Vagina (tissue), 2 donors: ENCODE measurements at regions not wholly inside any gene's neighbourhood (a gene's known extent, or its start where the extent isn't known, plus 50 kb on each side); places are given as distances from the start of the nearest gene placed in this dataset.

Experiments
- DNase-seq, 2 donors: peaks; one replicate each; pipeline ENCODE4 v3.0.0-alpha.2; 2017; ENCODE audit errors: extremely low spot score in 2 of 2
- H3K27ac ChIP-seq: fragments of 200-600 bp; sonication (generic); one replicate; pipeline ENCODE4 v1.5.1; 2019
- H3K27me3 ChIP-seq: fragments of 200-600 bp; sonication (generic); one replicate; pipeline ENCODE4 v1.5.1; 2019
- H3K36me3 ChIP-seq, 2 donors: fragments of 200-600 bp; sonication (generic); one replicate each; pipeline ENCODE4 v1.5.1; 2017 to 2019
- H3K4me1 ChIP-seq: fragments of 200-600 bp; sonication (generic); one replicate; pipeline ENCODE4 v1.5.1; 2019
- H3K4me3 ChIP-seq, 2 donors: fragments of 200-600 bp; sonication (generic); 1 replicate in 1 of 2; 2 replicates in 1 of 2; pipeline ENCODE4 v1.5.1; 2016 to 2019
- H3K9me3 ChIP-seq: fragments of 200-600 bp; sonication (generic); one replicate; pipeline ENCODE4 v1.5.1; 2019
- CTCF ChIP-seq, 3 experiments: fragments of 450-650 bp in 2 of 3; fragments of 200-600 bp in 1 of 3; sonication (generic) in 1 of 3; IDR thresholded peaks; one replicate each; pipeline ENCODE4 v1.5.1; 2017 to 2019; ENCODE audit warnings: antibody characterized with exemption in 3 of 3, mild to moderate bottlenecking in 2 of 3, moderate library complexity in 2 of 3
- POLR2A ChIP-seq, 2 donors: fragments of 450-650 bp; IDR thresholded peaks; one replicate each; pipeline ENCODE4 v1.6.1; 2017; ENCODE audit warnings: antibody characterized with exemption in 2 of 2, mild to moderate bottlenecking in 2 of 2, moderate library complexity in 2 of 2
- POLR2AphosphoS5 ChIP-seq, 2 donors: sonication (generic); formaldehyde crosslinking; IDR thresholded peaks; one replicate each; pipeline ENCODE4 v1.9.0; 2017; ENCODE audit warnings: antibody characterized with exemption in 2 of 2, mild to moderate bottlenecking in 2 of 2, low read depth in 1 of 2; ENCODE audit not compliant: insufficient read depth in 1 of 2
- intact Hi-C: fragments of 100-400 bp; cut with DNase I; formaldehyde crosslinking; loops from one replicate; pipeline ENCODE4 v1.15.1; 2023

- H3K27me3 ChIP-seq, result no peaks in the 10 kb centered on the region
- H3K36me3 ChIP-seq, result no peaks in the 10 kb centered on the region
- no peak overlapping the region for H3K27ac ChIP-seq
- H3K9me3 ChIP-seq, result no peaks in the 10 kb centered on the region
- intact Hi-C loops, result no loop called here
- no peak overlapping the region for H3K4me3 ChIP-seq
- no peaks in the 10 kb centered on the region for H3K4me1 ChIP-seq
- DNase-seq, result no peak
- TF ChIP-seq CTCF (IDR thresholded peaks at IDR 0.05), result no peak
- no peak for TF ChIP-seq POLR2AphosphoS5 (IDR thresholded peaks at IDR 0.05; ENCODE audit: insufficient read depth in 1 of 2, low read depth in 1 of 2)
- no peak for TF ChIP-seq POLR2A (IDR thresholded peaks at IDR 0.05)
Observed at GRCh38 chr13:44842158-44842557, 147.1 kb downstream of the NUFIP1 start.

GRCh38 chr13:44840131-44840530 lies 149.1 kb downstream of the NUFIP1 start:
- DNase-seq, result no peak
- Histone ChIP-seq H3K27me3 (no peaks in the 10 kb centered on the region), H3K4me1 (no peaks in the 10 kb centered on the region), H3K27ac (no peak overlapping the region), H3K9me3 (no peaks in the 10 kb centered on the region), H3K36me3 (no peaks in the 10 kb centered on the region), H3K4me3 (no peak overlapping the region)
- TF ChIP-seq POLR2AphosphoS5 (IDR thresholded peaks at IDR 0.05; ENCODE audit: insufficient read depth in 1 of 2, low read depth in 1 of 2) (no peak), CTCF (IDR thresholded peaks at IDR 0.05) (no peak), POLR2A (IDR thresholded peaks at IDR 0.05) (no peak)
- intact Hi-C loops, result no loop called here

- TF ChIP-seq CTCF (IDR thresholded peaks at IDR 0.05) (no peak), POLR2A (IDR thresholded peaks at IDR 0.05) (no peak), POLR2AphosphoS5 (IDR thresholded peaks at IDR 0.05; ENCODE audit: insufficient read depth in 1 of 2, low read depth in 1 of 2) (no peak)
- no peaks in the 10 kb centered on the region for H3K27me3 ChIP-seq
- intact Hi-C loops, result no loop called here
- no peak for DNase-seq
- no peak overlapping the region for H3K4me3 ChIP-seq
- H3K9me3 ChIP-seq, result no peaks in the 10 kb centered on the region
- H3K4me1 ChIP-seq, result no peaks in the 10 kb centered on the region
- H3K27ac ChIP-seq, result no peak overlapping the region
- H3K36me3 ChIP-seq, result no peaks in the 10 kb centered on the region
Observed at GRCh38 chr13:44837250-44837649, 152.0 kb downstream of the NUFIP1 start.

DNA sequence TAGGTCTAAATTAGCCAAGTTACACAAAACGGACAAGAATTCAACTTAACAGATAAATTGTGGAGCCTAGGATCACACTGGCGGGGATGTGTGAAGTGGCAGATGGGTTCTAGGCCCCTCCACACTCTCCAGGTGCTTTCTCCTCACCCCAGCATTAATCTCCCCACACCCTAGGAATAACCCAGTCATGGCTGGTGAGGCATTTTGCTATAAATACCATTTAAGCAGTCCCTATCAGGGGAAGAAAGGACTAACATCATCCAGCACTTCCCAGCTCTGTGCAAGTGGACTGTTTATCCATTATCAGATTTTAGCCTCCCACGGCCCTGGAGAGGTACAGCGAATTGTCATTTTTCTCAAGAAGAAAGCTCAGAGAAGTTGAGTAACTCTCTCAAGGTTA lies 154.9 kb downstream of the NUFIP1 start:
- no peak overlapping the region for H3K4me3 ChIP-seq
- no peak overlapping the region for H3K27ac ChIP-seq
- no peak for DNase-seq
- intact Hi-C loops, result no loop called here
- no peaks in the 10 kb centered on the region for H3K4me1 ChIP-seq
- no peaks in the 10 kb centered on the region for H3K9me3 ChIP-seq
- H3K36me3 ChIP-seq, result no peaks in the 10 kb centered on the region
- no peaks in the 10 kb centered on the region for H3K27me3 ChIP-seq
- TF ChIP-seq CTCF (IDR thresholded peaks at IDR 0.05) (no peak), POLR2AphosphoS5 (IDR thresholded peaks at IDR 0.05; ENCODE audit: insufficient read depth in 1 of 2, low read depth in 1 of 2) (no peak), POLR2A (IDR thresholded peaks at IDR 0.05) (no peak)

DNA sequence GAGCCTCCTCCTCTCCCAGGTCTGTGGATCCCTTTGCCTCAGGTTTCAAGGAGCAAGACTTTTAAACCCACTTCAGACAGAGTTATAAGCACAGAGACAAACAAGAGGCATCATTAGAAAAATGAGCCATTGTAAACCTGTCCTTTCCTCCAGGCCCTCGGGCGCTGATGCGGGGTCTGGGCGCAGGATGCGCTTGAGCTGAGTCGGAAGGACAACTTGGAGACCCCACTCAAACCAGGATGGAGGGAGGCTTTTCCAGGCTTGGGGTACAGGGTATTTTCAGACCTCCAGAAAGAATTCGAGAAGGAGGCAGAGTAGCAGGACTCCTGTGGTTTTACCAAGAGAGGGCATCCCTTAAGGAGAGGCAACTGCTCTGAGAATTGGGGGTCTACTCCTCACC lies 155.6 kb downstream of the NUFIP1 start:
- intact Hi-C loops, result no loop called here
- TF ChIP-seq POLR2AphosphoS5 (IDR thresholded peaks at IDR 0.05; ENCODE audit: insufficient read depth in 1 of 2, low read depth in 1 of 2), result no peak
- no peak for TF ChIP-seq CTCF (IDR thresholded peaks at IDR 0.05)
- no peak for DNase-seq
- Histone ChIP-seq H3K4me1 (no peaks in the 10 kb centered on the region), H3K27ac (no peak overlapping the region), H3K4me3 (no peak overlapping the region), H3K36me3 (no peaks in the 10 kb centered on the region), H3K27me3 (no peaks in the 10 kb centered on the region), H3K9me3 (no peaks in the 10 kb centered on the region)
